Spleen (tissue), 11 donors: ENCODE measurements at regions not wholly inside any gene's neighbourhood (a gene's known extent, or its start where the extent isn't known, plus 50 kb on each side); places are given as distances from the start of the nearest gene placed in this dataset.

Source experiments
- DNase-seq: peaks from one replicate; pipeline ENCODE4 v3.0.0-alpha.2; 2020
- H3K27ac ChIP-seq, 8 donors: fragments of 200-600 bp; sonication (generic) in 7 of 8; 1 replicate in 4 of 8; 2 replicates in 4 of 8; pipeline versions ENCODE4 v1.5.0 to v1.8.0; 2016 to 2021; ENCODE audit warnings: inconsistent platforms in 4 of 8, mild to moderate bottlenecking in 4 of 8, moderate library complexity in 1 of 8
- H3K27me3 ChIP-seq, 7 donors: fragments of 200-600 bp; sonication (generic) in 6 of 7; replicated peaks in 1 of 7; 1 replicate in 4 of 7; 2 replicates in 3 of 7; pipeline versions ENCODE4 v1.5.0 to v1.8.0; 2016 to 2021; ENCODE audit warnings: inconsistent platforms in 3 of 7, mild to moderate bottlenecking in 1 of 7
- H3K36me3 ChIP-seq, 6 donors: fragments of 200-600 bp; sonication (generic) in 5 of 6; 1 replicate in 4 of 6; 2 replicates in 2 of 6; pipeline versions ENCODE4 v1.5.0 to v1.8.0; 2016 to 2021; ENCODE audit warnings: inconsistent platforms in 2 of 6
- H3K4me1 ChIP-seq, 6 donors: fragments of 200-600 bp; sonication (generic) in 5 of 6; 1 replicate in 3 of 6; 2 replicates in 3 of 6; pipeline versions ENCODE4 v1.5.0 to v1.8.0; 2016 to 2021; ENCODE audit warnings: inconsistent platforms in 3 of 6
- H3K4me3 ChIP-seq, 8 donors: fragments of 200-600 bp; sonication (generic) in 7 of 8; 1 replicate in 4 of 8; 2 replicates in 4 of 8; pipeline versions ENCODE4 v1.5.0 to v1.8.0; 2016 to 2021; ENCODE audit warnings: inconsistent platforms in 4 of 8, mild to moderate bottlenecking in 4 of 8, moderate library complexity in 2 of 8
- H3K9me3 ChIP-seq, 8 donors: fragments of 200-600 bp; sonication (generic) in 7 of 8; 1 replicate in 4 of 8; 2 replicates in 4 of 8; pipeline versions ENCODE4 v1.5.0 to v1.8.0; 2016 to 2021; ENCODE audit warnings: inconsistent platforms in 4 of 8
- CTCF ChIP-seq, 11 experiments: fragments of 200-600 bp in 7 of 11; fragments of 450-650 bp in 4 of 11; sonication (generic) in 4 of 11; IDR thresholded peaks in 8 of 11; conservative IDR thresholded peaks in 3 of 11; 1 replicate in 7 of 11; 2 replicates in 4 of 11; pipeline versions ENCODE4 v1.4.0 to v1.8.0; 2016 to 2021; ENCODE audit warnings: antibody characterized with exemption in 11 of 11, inconsistent platforms in 4 of 11, mild to moderate bottlenecking in 1 of 11
- POLR2A ChIP-seq, 3 donors: fragments of 450-650 bp; IDR thresholded peaks; one replicate each; pipeline ENCODE4 v1.5.1; 2017; ENCODE audit warnings: antibody characterized with exemption in 3 of 3, mild to moderate bottlenecking in 1 of 3
- POLR2AphosphoS5 ChIP-seq, 3 donors: sonication (generic); formaldehyde crosslinking; IDR thresholded peaks; one replicate each; pipeline ENCODE4 v1.5.1; 2017; ENCODE audit warnings: antibody characterized with exemption in 3 of 3
- WGBS, 5 donors: extraction: QIAGEN DNeasy Blood & Tissue Kit in 3 of 5; methylation state at CpG; one replicate each; pipeline versions ENCODE4 v1.1.5 to v1.1.7; 2013 to 2018; 5-methylcytosine and 5-hydroxymethylcytosine counted together
- intact Hi-C: fragments of 100-400 bp; cut with DNase I; formaldehyde crosslinking; loops from one replicate; pipeline ENCODE4 v1.15.0; 2023; ENCODE audit warnings: low total_unique reads
- donor health status: healthy with polysubstance abuse.
- donor health status: DM: no; HTN: no; CAD: no; lungs with moderate emphysema.
- donor health status: DM: no; HTN: no; CAD: no.
- donor health status: Bipolar disorder and iron deficiency.
- donor health status: healthy.
- donor health status: DM: no; HTN: no; CAD: no.
- donor health status: DM: yes; HTN: yes; CAD: no.

- TF ChIP-seq POLR2A (IDR thresholded peaks at IDR 0.05) (no peak), CTCF (IDR thresholded peaks at IDR 0.05 in 8 of 11, conservative IDR thresholded peaks at IDR 0.05 in 3 of 11) (no peak), POLR2AphosphoS5 (IDR thresholded peaks at IDR 0.05) (no peak)
- Histone ChIP-seq H3K4me3 (no peak overlapping the region), H3K27me3 (no peaks in the 10 kb centered on the region), H3K9me3 (peaks cover 0 to 29% (median 13%) of the 10 kb centered on the region in 8 donors), H3K27ac (no peak overlapping the region), H3K4me1 (no peaks in the 10 kb centered on the region), H3K36me3 (no peaks in the 10 kb centered on the region)
- no peak for DNase-seq
- intact Hi-C loops: no loop called here
- WGBS, 5 donors: 69 to 80% (median 71%) methylated on average over 3 of the region's 3 CpGs
Observed at GRCh38 chr14:82359201-82359600, 825.5 kb upstream of the SEL1L start.

- Histone ChIP-seq H3K4me3 (no peak overlapping the region), H3K36me3 (no peaks in the 10 kb centered on the region), H3K27me3 (no peaks in the 10 kb centered on the region), H3K4me1 (no peaks in the 10 kb centered on the region), H3K9me3 (peaks cover 0 to 14% (median 3%) of the 10 kb centered on the region in 8 donors), H3K27ac (no peak overlapping the region)
- TF ChIP-seq POLR2A (IDR thresholded peaks at IDR 0.05) (no peak), CTCF (IDR thresholded peaks at IDR 0.05 in 8 of 11, conservative IDR thresholded peaks at IDR 0.05 in 3 of 11) (no peak), POLR2AphosphoS5 (IDR thresholded peaks at IDR 0.05) (no peak)
- intact Hi-C loops: no loop called here
- no peak for DNase-seq
Observed at GRCh38 chr14:82362452-82362851, 828.8 kb upstream of the SEL1L start.

GRCh38 chr14:82365471-82365870 lies 831.8 kb upstream of the SEL1L start:
- intact Hi-C loops: no loop called here
- no peaks in the 10 kb centered on the region for H3K36me3 ChIP-seq
- no peak for TF ChIP-seq POLR2AphosphoS5 (IDR thresholded peaks at IDR 0.05)
- TF ChIP-seq CTCF (IDR thresholded peaks at IDR 0.05 in 8 of 11, conservative IDR thresholded peaks at IDR 0.05 in 3 of 11): no peak
- TF ChIP-seq POLR2A (IDR thresholded peaks at IDR 0.05): no peak

GRCh38 chr14:82366803-82367202 lies 833.1 kb upstream of the SEL1L start:
- H3K4me3 ChIP-seq: no peak overlapping the region
- no peak overlapping the region for H3K27ac ChIP-seq
- DNase-seq: no peak
- intact Hi-C loops: no loop called here
- TF ChIP-seq POLR2AphosphoS5 (IDR thresholded peaks at IDR 0.05): no peak
- TF ChIP-seq POLR2A (IDR thresholded peaks at IDR 0.05): no peak
- TF ChIP-seq CTCF (IDR thresholded peaks at IDR 0.05 in 8 of 11, conservative IDR thresholded peaks at IDR 0.05 in 3 of 11): no peak
- no peaks in the 10 kb centered on the region for H3K36me3 ChIP-seq
- peaks cover 0 to 47% (median 11%) of the 10 kb centered on the region in 8 donors for H3K9me3 ChIP-seq
- WGBS, 5 donors: 62 to 82% (median 77%) methylated on average over 2 of the region's 2 CpGs
- H3K27me3 ChIP-seq: no peaks in the 10 kb centered on the region
- H3K4me1 ChIP-seq: no peaks in the 10 kb centered on the region

More at GRCh38 chr14:82365471-82365870, 831.8 kb upstream of the SEL1L start:
- WGBS, 5 donors: 84 to 90% (median 85%) methylated on average over 4 of the region's 4 CpGs
- H3K4me1 ChIP-seq: no peaks in the 10 kb centered on the region
- H3K27ac ChIP-seq: no peak overlapping the region
- no peaks in the 10 kb centered on the region for H3K27me3 ChIP-seq
- no peak for DNase-seq
- no peak overlapping the region for H3K4me3 ChIP-seq
- peaks cover 0 to 33% (median 11%) of the 10 kb centered on the region in 8 donors for H3K9me3 ChIP-seq
